Tibial nerve (tissue), 4 donors: ENCODE measurements at regions not wholly inside any gene's neighbourhood (a gene's known extent, or its start where the extent isn't known, plus 50 kb on each side); places are given as distances from the start of the nearest gene placed in this dataset.
"Not testable (repeated sequence)": the region's sequence is repeated elsewhere in the genome, so short reads cannot be mapped to it uniquely, and the experiment has no call there.

Experiments used
- CTCF ChIP-seq, 5 experiments: fragments of 200-600 bp in 3 of 5; fragments of 450-650 bp in 2 of 5; sonication (generic) in 3 of 5; IDR thresholded peaks; one replicate each; pipeline ENCODE4 v1.5.1; 2016 to 2019; ENCODE audit warnings: antibody characterized with exemption in 5 of 5, mild to moderate bottlenecking in 3 of 5, moderate library complexity in 2 of 5
- EP300 ChIP-seq, 2 donors: sonication (generic); formaldehyde crosslinking; IDR thresholded peaks; one replicate each; pipeline ENCODE4 v1.6.1; 2017; ENCODE audit warnings: antibody characterized with exemption in 2 of 2, mild to moderate bottlenecking in 1 of 2
- POLR2A ChIP-seq, 2 donors: fragments of 450-650 bp; IDR thresholded peaks; one replicate each; pipeline ENCODE4 v1.6.1; 2017; ENCODE audit warnings: antibody characterized with exemption in 2 of 2, mild to moderate bottlenecking in 2 of 2, moderate library complexity in 2 of 2

- TF ChIP-seq EP300, CTCF, POLR2A (IDR thresholded peaks at IDR 0.05): not testable (repeated sequence)
These were observed 573.8 kb downstream of the SPATA31A6 start for GRCh38 chr9:42757251-42757650.
